A673 (cell line): ENCODE measurements at regions not wholly inside any gene's neighbourhood (a gene's known extent, or its start where the extent isn't known, plus 50 kb on each side); places are given as distances from the start of the nearest gene placed in this dataset.

ENCODE experiments used
- EZH2 ChIP-seq: fragments of 200-600 bp; sonication (generic); IDR thresholded peaks from 2 replicates; pipeline ENCODE4 v1.6.1; 2017; ENCODE audit warnings: borderline replicate concordance, low read depth, mild to moderate bottlenecking, mixed read lengths, antibody characterized with exemption, low read length; ENCODE audit not compliant: poor library complexity, severe bottlenecking
- TF ChIP-seq, protein P1 (sequence below): fragments of 300-800, 200-600 bp; sonication (generic); conservative IDR thresholded peaks from 2 replicates; pipeline ENCODE4 v1.5.1; 2017; ENCODE audit warnings: low read depth, mild to moderate bottlenecking, antibody characterized with exemption, low read length, moderate library complexity, mixed read lengths

- TF ChIP-seq, protein P1, sequence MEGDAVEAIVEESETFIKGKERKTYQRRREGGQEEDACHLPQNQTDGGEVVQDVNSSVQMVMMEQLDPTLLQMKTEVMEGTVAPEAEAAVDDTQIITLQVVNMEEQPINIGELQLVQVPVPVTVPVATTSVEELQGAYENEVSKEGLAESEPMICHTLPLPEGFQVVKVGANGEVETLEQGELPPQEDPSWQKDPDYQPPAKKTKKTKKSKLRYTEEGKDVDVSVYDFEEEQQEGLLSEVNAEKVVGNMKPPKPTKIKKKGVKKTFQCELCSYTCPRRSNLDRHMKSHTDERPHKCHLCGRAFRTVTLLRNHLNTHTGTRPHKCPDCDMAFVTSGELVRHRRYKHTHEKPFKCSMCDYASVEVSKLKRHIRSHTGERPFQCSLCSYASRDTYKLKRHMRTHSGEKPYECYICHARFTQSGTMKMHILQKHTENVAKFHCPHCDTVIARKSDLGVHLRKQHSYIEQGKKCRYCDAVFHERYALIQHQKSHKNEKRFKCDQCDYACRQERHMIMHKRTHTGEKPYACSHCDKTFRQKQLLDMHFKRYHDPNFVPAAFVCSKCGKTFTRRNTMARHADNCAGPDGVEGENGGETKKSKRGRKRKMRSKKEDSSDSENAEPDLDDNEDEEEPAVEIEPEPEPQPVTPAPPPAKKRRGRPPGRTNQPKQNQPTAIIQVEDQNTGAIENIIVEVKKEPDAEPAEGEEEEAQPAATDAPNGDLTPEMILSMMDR = no peak
- TF ChIP-seq EZH2 = no peak
These were observed 453.7 kb downstream of the SETD4 start for GRCh38 chr21:35606578-35606977.
